OCI-LY7 (cell line): ENCODE measurements at regions not wholly inside any gene's neighbourhood (a gene's known extent, or its start where the extent isn't known, plus 50 kb on each side); places are given as distances from the start of the nearest gene placed in this dataset.

ENCODE experiments used
- CTCF ChIP-seq: fragments of 200-600 bp; sonication (generic); conservative IDR thresholded peaks from 2 replicates; pipeline ENCODE4 v1.5.1; 2014; ENCODE audit warnings: mild to moderate bottlenecking, antibody characterized with exemption, low read length, moderate library complexity, mixed read lengths
- EZH2phosphoT487 ChIP-seq: fragments of 200-600 bp; sonication (generic); IDR thresholded peaks from 2 replicates; pipeline ENCODE4 v1.6.1; 2018; ENCODE audit warnings: low read depth, borderline replicate concordance, mild to moderate bottlenecking, mixed run types, antibody characterized with exemption, low read length, moderate library complexity, mixed read lengths

GRCh38 chr18:1094409-1094808 lies 189.7 kb downstream of the ADCYAP1 start:
- no peak for TF ChIP-seq CTCF
- TF ChIP-seq EZH2phosphoT487, result no peak
